ENCODE measurements at regions not wholly inside any gene's neighbourhood (a gene's known extent, or its start where the extent isn't known, plus 50 kb on each side); places are given as distances from the start of the nearest gene placed in this dataset.

GRCh38 chr5:145587308-145587672 lies 247.9 kb downstream of the PRELID2 start:
- no peak overlapping the region for H3K9ac ChIP-seq (ENCODE audit: low read length in 5 of 5)
- no peak overlapping the region for H3K4me3 ChIP-seq (ENCODE audit: low read depth in 1 of 5, low read length in 5 of 5)
- H3K27ac ChIP-seq (ENCODE audit: low read depth, low read length), result no peak overlapping the region
- no peaks in the 10 kb centered on the region for H3K4me1 ChIP-seq (ENCODE audit: control insufficient read depth in 5 of 5, insufficient read depth in 5 of 5, low read length in 5 of 5)
- H3K27me3 ChIP-seq (ENCODE audit: control insufficient read depth in 5 of 5, insufficient read depth in 4 of 5, low read length in 5 of 5), result no peaks in the 10 kb centered on the region
- H3K36me3 ChIP-seq (ENCODE audit: control insufficient read depth in 5 of 5, insufficient read depth in 5 of 5, low read length in 5 of 5), result no peaks in the 10 kb centered on the region
- peaks cover 0 to 2% (median 0%) of the 10 kb centered on the region in 5 donors for H3K9me3 ChIP-seq (ENCODE audit: control insufficient read depth in 5 of 5, low read length in 5 of 5)

- Histone ChIP-seq H3K27ac (ENCODE audit: low read depth, low read length) (no peak overlapping the region), H3K9me3 (ENCODE audit: control insufficient read depth in 5 of 5, low read length in 5 of 5) (peaks cover 0 to 3% (median 0%) of the 10 kb centered on the region in 5 donors), H3K4me1 (ENCODE audit: control insufficient read depth in 5 of 5, insufficient read depth in 5 of 5, low read length in 5 of 5) (no peaks in the 10 kb centered on the region), H3K9ac (ENCODE audit: low read length in 5 of 5) (no peak overlapping the region), H3K36me3 (ENCODE audit: control insufficient read depth in 5 of 5, insufficient read depth in 5 of 5, low read length in 5 of 5) (no peaks in the 10 kb centered on the region), H3K27me3 (ENCODE audit: control insufficient read depth in 5 of 5, insufficient read depth in 4 of 5, low read length in 5 of 5) (no peaks in the 10 kb centered on the region), H3K4me3 (ENCODE audit: low read depth in 1 of 5, low read length in 5 of 5) (no peak overlapping the region)
Observed at GRCh38 chr5:145586661-145587307, 248.4 kb downstream of the PRELID2 start.

GRCh38 chr5:145585443-145586148 lies 249.5 kb downstream of the PRELID2 start:
- H3K27ac ChIP-seq (ENCODE audit: low read depth, low read length), result no peak overlapping the region

GRCh38 chr5:145579301-145579700 lies 255.8 kb downstream of the PRELID2 start:
- Histone ChIP-seq H3K9ac (ENCODE audit: low read length in 5 of 5) (no peak overlapping the region), H3K9me3 (ENCODE audit: control insufficient read depth in 5 of 5, low read length in 5 of 5) (peaks cover 0 to 21% (median 10%) of the 10 kb centered on the region in 5 donors), H3K27ac (ENCODE audit: low read depth, low read length) (no peak overlapping the region), H3K27me3 (ENCODE audit: control insufficient read depth in 5 of 5, insufficient read depth in 4 of 5, low read length in 5 of 5) (no peaks in the 10 kb centered on the region), H3K4me3 (ENCODE audit: low read depth in 1 of 5, low read length in 5 of 5) (no peak overlapping the region), H3K4me1 (ENCODE audit: control insufficient read depth in 5 of 5, insufficient read depth in 5 of 5, low read length in 5 of 5) (no peaks in the 10 kb centered on the region), H3K36me3 (ENCODE audit: control insufficient read depth in 5 of 5, insufficient read depth in 5 of 5, low read length in 5 of 5) (no peaks in the 10 kb centered on the region)

More at GRCh38 chr5:145585443-145586148, 249.5 kb downstream of the PRELID2 start:
- no peaks in the 10 kb centered on the region for H3K27me3 ChIP-seq (ENCODE audit: control insufficient read depth in 5 of 5, insufficient read depth in 4 of 5, low read length in 5 of 5)
- no peaks in the 10 kb centered on the region for H3K36me3 ChIP-seq (ENCODE audit: control insufficient read depth in 5 of 5, insufficient read depth in 5 of 5, low read length in 5 of 5)
- H3K9me3 ChIP-seq (ENCODE audit: control insufficient read depth in 5 of 5, low read length in 5 of 5), result peaks cover 0 to 8% (median 0%) of the 10 kb centered on the region in 5 donors
- no peak overlapping the region for H3K9ac ChIP-seq (ENCODE audit: low read length in 5 of 5)
- no peak overlapping the region for H3K4me3 ChIP-seq (ENCODE audit: low read depth in 1 of 5, low read length in 5 of 5)
- no peaks in the 10 kb centered on the region for H3K4me1 ChIP-seq (ENCODE audit: control insufficient read depth in 5 of 5, insufficient read depth in 5 of 5, low read length in 5 of 5)

GRCh38 chr5:145574889-145575573 lies 260.1 kb downstream of the PRELID2 start:
- no peaks in the 10 kb centered on the region for H3K27me3 ChIP-seq (ENCODE audit: control insufficient read depth in 5 of 5, insufficient read depth in 4 of 5, low read length in 5 of 5)
- no peaks in the 10 kb centered on the region for H3K36me3 ChIP-seq (ENCODE audit: control insufficient read depth in 5 of 5, insufficient read depth in 5 of 5, low read length in 5 of 5)
- H3K9me3 ChIP-seq (ENCODE audit: control insufficient read depth in 5 of 5, low read length in 5 of 5), result peaks cover 0 to 16% (median 10%) of the 10 kb centered on the region in 5 donors

GRCh38 chr5:145568581-145568980 lies 266.6 kb downstream of the PRELID2 start:
- Histone ChIP-seq H3K27ac (ENCODE audit: low read depth, low read length) (no peak overlapping the region), H3K9me3 (ENCODE audit: control insufficient read depth in 5 of 5, low read length in 5 of 5) (no peaks in the 10 kb centered on the region), H3K4me3 (ENCODE audit: low read depth in 1 of 5, low read length in 5 of 5) (no peak overlapping the region), H3K27me3 (ENCODE audit: control insufficient read depth in 5 of 5, insufficient read depth in 4 of 5, low read length in 5 of 5) (no peaks in the 10 kb centered on the region), H3K36me3 (ENCODE audit: control insufficient read depth in 5 of 5, insufficient read depth in 5 of 5, low read length in 5 of 5) (no peaks in the 10 kb centered on the region), H3K4me1 (ENCODE audit: control insufficient read depth in 5 of 5, insufficient read depth in 5 of 5, low read length in 5 of 5) (no peaks in the 10 kb centered on the region), H3K9ac (ENCODE audit: low read length in 5 of 5) (no peak overlapping the region)

More at GRCh38 chr5:145574889-145575573, 260.1 kb downstream of the PRELID2 start:
- Histone ChIP-seq H3K9ac (ENCODE audit: low read length in 5 of 5) (no peak overlapping the region), H3K4me1 (ENCODE audit: control insufficient read depth in 5 of 5, insufficient read depth in 5 of 5, low read length in 5 of 5) (no peaks in the 10 kb centered on the region), H3K4me3 (ENCODE audit: low read depth in 1 of 5, low read length in 5 of 5) (no peak overlapping the region), H3K27ac (ENCODE audit: low read depth, low read length) (no peak overlapping the region)

GRCh38 chr5:145562931-145563330 lies 272.2 kb downstream of the PRELID2 start:
- H3K4me1 ChIP-seq (ENCODE audit: control insufficient read depth in 5 of 5, insufficient read depth in 5 of 5, low read length in 5 of 5), result no peaks in the 10 kb centered on the region
- H3K4me3 ChIP-seq (ENCODE audit: low read depth in 1 of 5, low read length in 5 of 5), result no peak overlapping the region
- H3K27me3 ChIP-seq (ENCODE audit: control insufficient read depth in 5 of 5, insufficient read depth in 4 of 5, low read length in 5 of 5), result no peaks in the 10 kb centered on the region

GRCh38 chr5:145558288-145558687 lies 276.9 kb downstream of the PRELID2 start:
- Histone ChIP-seq H3K4me1 (ENCODE audit: control insufficient read depth in 5 of 5, insufficient read depth in 5 of 5, low read length in 5 of 5) (no peaks in the 10 kb centered on the region), H3K27ac (ENCODE audit: low read depth, low read length) (no peak overlapping the region), H3K27me3 (ENCODE audit: control insufficient read depth in 5 of 5, insufficient read depth in 4 of 5, low read length in 5 of 5) (no peaks in the 10 kb centered on the region), H3K9ac (ENCODE audit: low read length in 5 of 5) (no peak overlapping the region), H3K9me3 (ENCODE audit: control insufficient read depth in 5 of 5, low read length in 5 of 5) (no peaks in the 10 kb centered on the region), H3K36me3 (ENCODE audit: control insufficient read depth in 5 of 5, insufficient read depth in 5 of 5, low read length in 5 of 5) (no peaks in the 10 kb centered on the region), H3K4me3 (ENCODE audit: low read depth in 1 of 5, low read length in 5 of 5) (no peak overlapping the region)

More at GRCh38 chr5:145562931-145563330, 272.2 kb downstream of the PRELID2 start:
- H3K27ac ChIP-seq (ENCODE audit: low read depth, low read length), result no peak overlapping the region
- H3K9me3 ChIP-seq (ENCODE audit: control insufficient read depth in 5 of 5, low read length in 5 of 5), result no peaks in the 10 kb centered on the region
- H3K36me3 ChIP-seq (ENCODE audit: control insufficient read depth in 5 of 5, insufficient read depth in 5 of 5, low read length in 5 of 5), result no peaks in the 10 kb centered on the region
- H3K9ac ChIP-seq (ENCODE audit: low read length in 5 of 5), result no peak overlapping the region

- H3K9ac ChIP-seq (ENCODE audit: low read length in 5 of 5), result no peak overlapping the region
- no peaks in the 10 kb centered on the region for H3K4me1 ChIP-seq (ENCODE audit: control insufficient read depth in 5 of 5, insufficient read depth in 5 of 5, low read length in 5 of 5)
- H3K36me3 ChIP-seq (ENCODE audit: control insufficient read depth in 5 of 5, insufficient read depth in 5 of 5, low read length in 5 of 5), result no peaks in the 10 kb centered on the region
- no peak overlapping the region for H3K27ac ChIP-seq (ENCODE audit: low read depth, low read length)
- no peak overlapping the region for H3K4me3 ChIP-seq (ENCODE audit: low read depth in 1 of 5, low read length in 5 of 5)
- no peaks in the 10 kb centered on the region for H3K9me3 ChIP-seq (ENCODE audit: control insufficient read depth in 5 of 5, low read length in 5 of 5)
- no peaks in the 10 kb centered on the region for H3K27me3 ChIP-seq (ENCODE audit: control insufficient read depth in 5 of 5, insufficient read depth in 4 of 5, low read length in 5 of 5)
Observed at GRCh38 chr5:145557345-145557744, 277.8 kb downstream of the PRELID2 start.

GRCh38 chr5:145554399-145554798 lies 280.7 kb downstream of the PRELID2 start:
- no peaks in the 10 kb centered on the region for H3K27me3 ChIP-seq (ENCODE audit: control insufficient read depth in 5 of 5, insufficient read depth in 4 of 5, low read length in 5 of 5)
- no peaks in the 10 kb centered on the region for H3K4me1 ChIP-seq (ENCODE audit: control insufficient read depth in 5 of 5, insufficient read depth in 5 of 5, low read length in 5 of 5)
- no peak overlapping the region for H3K9ac ChIP-seq (ENCODE audit: low read length in 5 of 5)
- no peaks in the 10 kb centered on the region for H3K9me3 ChIP-seq (ENCODE audit: control insufficient read depth in 5 of 5, low read length in 5 of 5)
- no peak overlapping the region for H3K27ac ChIP-seq (ENCODE audit: low read depth, low read length)
- H3K36me3 ChIP-seq (ENCODE audit: control insufficient read depth in 5 of 5, insufficient read depth in 5 of 5, low read length in 5 of 5), result no peaks in the 10 kb centered on the region
- H3K4me3 ChIP-seq (ENCODE audit: low read depth in 1 of 5, low read length in 5 of 5), result no peak overlapping the region
